ENCODE measurements at regions not wholly inside any gene's neighbourhood (a gene's known extent, or its start where the extent isn't known, plus 50 kb on each side); places are given as distances from the start of the nearest gene placed in this dataset.

GRCh38 chr16:52650789-52651188 is 103.8 kb upstream of the TOX3 start:
- TF ChIP-seq EZH2 (IDR thresholded peaks at IDR 0.05): no peak
- no peak for TF ChIP-seq POLR2AphosphoS5 (IDR thresholded peaks at IDR 0.05; ENCODE audit: borderline replicate concordance, low read depth, low read length)
- no peak for TF ChIP-seq FOXP2 (optimal IDR thresholded peaks at IDR 0.05; ENCODE audit: control extremely low read depth, extremely low read length, insufficient read depth)
